ENCODE measurements at regions not wholly inside any gene's neighbourhood (a gene's known extent, or its start where the extent isn't known, plus 50 kb on each side); places are given as distances from the start of the nearest gene placed in this dataset.

GRCh38 chr13:63005625-63006024, 1590.0 kb upstream of the PCDH20 start:
- no peak overlapping the region for H4K12ac ChIP-seq (ENCODE audit: low read depth, low read length)
- no peak overlapping the region for H3K23ac ChIP-seq (ENCODE audit: low read length)
- no peak overlapping the region for H2BK12ac ChIP-seq (ENCODE audit: low read length)
- H3K18ac ChIP-seq (ENCODE audit: low read length), result no peak overlapping the region
- H3K4me1 ChIP-seq (ENCODE audit: control insufficient read depth in 1 of 2, insufficient read depth in 2 of 2, low read length in 2 of 2), result no peaks in the 10 kb centered on the region
- no peak overlapping the region for H3K4ac ChIP-seq (ENCODE audit: low read depth, low read length)
- no peak overlapping the region for H2BK120ac ChIP-seq (ENCODE audit: insufficient read depth, low read length, poor library complexity)
- H2BK5ac ChIP-seq (ENCODE audit: low read depth, low read length, poor library complexity), result no peak overlapping the region
- no peak for DNase-seq
- peaks cover 0 to 2% of the 10 kb centered on the region in 2 experiments for H3K36me3 ChIP-seq (ENCODE audit: control insufficient read depth in 1 of 2, insufficient read depth in 2 of 2, low read length in 2 of 2)
- no peak overlapping the region for H3K14ac ChIP-seq (ENCODE audit: low read length)
- no peak overlapping the region for H3K27ac ChIP-seq (ENCODE audit: low read depth, low read length)
- H4K8ac ChIP-seq (ENCODE audit: low read depth, low read length), result no peak overlapping the region
- H3K9ac ChIP-seq (ENCODE audit: low read length), result no peak overlapping the region
- no peak overlapping the region for H3K4me3 ChIP-seq (ENCODE audit: low read depth, low read length)
- H2AK5ac ChIP-seq (ENCODE audit: low read length), result no peak overlapping the region
- H4K91ac ChIP-seq (ENCODE audit: low read depth, low read length), result no peak overlapping the region
- H3K27me3 ChIP-seq (ENCODE audit: insufficient read depth, low read length), result no peaks in the 10 kb centered on the region
- peaks cover 6% of the 10 kb centered on the region for H3K9me3 ChIP-seq (ENCODE audit: insufficient read depth, low read depth, low read length)
- no peak overlapping the region for H3K4me2 ChIP-seq (ENCODE audit: low read length)
- no peaks in the 10 kb centered on the region for H3K79me2 ChIP-seq (ENCODE audit: control insufficient read depth, insufficient read depth, low read length, poor library complexity)
- no peaks in the 10 kb centered on the region for H3K79me1 ChIP-seq (ENCODE audit: low read length)
- no peak overlapping the region for H2AFZ ChIP-seq (ENCODE audit: insufficient read depth, low read length, poor library complexity)

- Histone ChIP-seq H2AK5ac (ENCODE audit: low read length) (no peak overlapping the region), H4K91ac (ENCODE audit: low read depth, low read length) (no peak overlapping the region), H3K27ac (ENCODE audit: low read depth, low read length) (no peak overlapping the region), H3K27me3 (ENCODE audit: insufficient read depth, low read length) (no peaks in the 10 kb centered on the region), H3K4me3 (ENCODE audit: low read depth, low read length) (no peak overlapping the region), H3K79me1 (ENCODE audit: low read length) (no peaks in the 10 kb centered on the region), H3K23ac (ENCODE audit: low read length) (no peak overlapping the region), H4K8ac (ENCODE audit: low read depth, low read length) (no peak overlapping the region), H2BK120ac (ENCODE audit: insufficient read depth, low read length, poor library complexity) (no peak overlapping the region), H2BK12ac (ENCODE audit: low read length) (no peak overlapping the region), H3K18ac (ENCODE audit: low read length) (no peak overlapping the region), H3K9me3 (ENCODE audit: insufficient read depth, low read depth, low read length) (no peaks in the 10 kb centered on the region), H3K79me2 (ENCODE audit: control insufficient read depth, insufficient read depth, low read length, poor library complexity) (no peaks in the 10 kb centered on the region), H3K9ac (ENCODE audit: low read length) (no peak overlapping the region), H3K4me2 (ENCODE audit: low read length) (no peak overlapping the region), H2BK5ac (ENCODE audit: low read depth, low read length, poor library complexity) (no peak overlapping the region), H3K4ac (ENCODE audit: low read depth, low read length) (no peak overlapping the region), H3K14ac (ENCODE audit: low read length) (no peak overlapping the region), H2AFZ (ENCODE audit: insufficient read depth, low read length, poor library complexity) (no peak overlapping the region), H4K12ac (ENCODE audit: low read depth, low read length) (no peak overlapping the region), H3K36me3 (ENCODE audit: control insufficient read depth in 1 of 2, insufficient read depth in 2 of 2, low read length in 2 of 2) (no peaks in the 10 kb centered on the region), H3K4me1 (ENCODE audit: control insufficient read depth in 1 of 2, insufficient read depth in 2 of 2, low read length in 2 of 2) (peaks cover 0 to 2% of the 10 kb centered on the region in 2 experiments)
- DNase-seq, result no peak
- no CpG with 5 or more reads among the region's 1 CpG for WGBS (ENCODE audit: extremely low coverage, insufficient coverage, insufficient read length)
Observed at GRCh38 chr13:62997696-62998095, 1582.0 kb upstream of the PCDH20 start.

DNA sequence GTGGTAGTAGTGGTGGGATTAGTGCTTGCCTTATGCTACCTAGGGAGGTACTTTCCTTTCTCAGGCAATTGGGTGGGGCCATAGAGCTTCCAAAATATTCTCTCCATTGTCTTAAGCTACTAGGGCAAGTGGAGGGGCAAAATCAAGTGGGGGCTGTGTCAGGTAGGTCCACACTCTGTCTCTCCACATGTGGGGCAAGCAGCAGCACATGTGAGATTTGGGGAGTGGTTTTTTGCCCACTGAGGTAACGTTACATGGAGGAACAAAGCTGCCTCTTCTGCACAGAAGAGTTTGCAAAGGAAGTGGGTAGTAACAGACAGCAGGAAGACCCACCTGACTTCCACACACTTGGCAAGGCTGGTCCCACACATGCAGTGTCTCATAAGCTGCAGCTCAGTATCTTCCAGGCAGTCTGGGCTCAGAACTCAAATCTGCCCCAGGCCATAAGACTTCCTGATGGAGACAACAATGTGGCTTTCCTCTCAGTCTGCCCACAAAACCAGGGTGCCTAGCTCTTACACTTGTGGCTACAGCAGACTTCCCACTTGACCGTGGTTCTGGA, 1581.5 kb upstream of the PCDH20 start:
- Histone ChIP-seq H2AK5ac (ENCODE audit: low read length) (no peak overlapping the region), H3K79me1 (ENCODE audit: low read length) (no peaks in the 10 kb centered on the region), H3K4me1 (ENCODE audit: control insufficient read depth in 1 of 2, insufficient read depth in 2 of 2, low read length in 2 of 2) (peaks cover 0 to 2% of the 10 kb centered on the region in 2 experiments), H3K27ac (ENCODE audit: low read depth, low read length) (no peak overlapping the region), H3K9ac (ENCODE audit: low read length) (no peak overlapping the region), H3K4me3 (ENCODE audit: low read depth, low read length) (no peak overlapping the region), H2BK12ac (ENCODE audit: low read length) (no peak overlapping the region), H3K4me2 (ENCODE audit: low read length) (no peak overlapping the region), H4K8ac (ENCODE audit: low read depth, low read length) (no peak overlapping the region), H4K91ac (ENCODE audit: low read depth, low read length) (no peak overlapping the region), H3K4ac (ENCODE audit: low read depth, low read length) (no peak overlapping the region), H3K14ac (ENCODE audit: low read length) (no peak overlapping the region), H2BK120ac (ENCODE audit: insufficient read depth, low read length, poor library complexity) (no peak overlapping the region), H4K12ac (ENCODE audit: low read depth, low read length) (no peak overlapping the region), H3K36me3 (ENCODE audit: control insufficient read depth in 1 of 2, insufficient read depth in 2 of 2, low read length in 2 of 2) (no peaks in the 10 kb centered on the region), H2AFZ (ENCODE audit: insufficient read depth, low read length, poor library complexity) (no peak overlapping the region), H3K9me3 (ENCODE audit: insufficient read depth, low read depth, low read length) (no peaks in the 10 kb centered on the region), H2BK5ac (ENCODE audit: low read depth, low read length, poor library complexity) (no peak overlapping the region), H3K27me3 (ENCODE audit: insufficient read depth, low read length) (no peaks in the 10 kb centered on the region), H3K23ac (ENCODE audit: low read length) (no peak overlapping the region), H3K18ac (ENCODE audit: low read length) (no peak overlapping the region), H3K79me2 (ENCODE audit: control insufficient read depth, insufficient read depth, low read length, poor library complexity) (no peaks in the 10 kb centered on the region)
- WGBS (ENCODE audit: extremely low coverage, insufficient coverage, insufficient read length), result no CpG with 5 or more reads among the region's 2 CpGs
- DNase-seq, result no peak

DNA sequence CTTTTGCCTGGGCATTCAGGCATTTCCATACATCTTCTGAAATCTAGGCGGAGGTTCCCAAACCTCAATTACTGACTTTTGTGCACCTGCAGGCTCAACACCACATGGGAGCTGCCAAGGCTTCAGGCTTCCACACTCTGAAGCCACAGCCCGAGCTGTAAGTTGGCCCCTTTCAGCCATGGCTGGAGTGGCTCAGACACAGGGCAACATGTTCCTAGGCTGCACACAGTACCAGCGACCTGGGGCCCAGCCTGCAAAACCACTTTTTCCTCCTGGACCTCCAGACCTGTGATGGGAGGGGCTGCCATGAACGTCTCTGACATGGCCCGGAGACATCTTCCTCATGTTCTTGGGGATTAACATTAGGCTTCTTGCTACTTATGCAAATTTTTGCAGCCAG, 1558.2 kb upstream of the PCDH20 start:
- Histone ChIP-seq H3K14ac (ENCODE audit: low read length) (no peak overlapping the region), H3K4me1 (ENCODE audit: control insufficient read depth in 1 of 2, insufficient read depth in 2 of 2, low read length in 2 of 2) (no peaks in the 10 kb centered on the region), H3K23ac (ENCODE audit: low read length) (no peak overlapping the region), H2AK5ac (ENCODE audit: low read length) (no peak overlapping the region), H3K27me3 (ENCODE audit: insufficient read depth, low read length) (no peaks in the 10 kb centered on the region), H3K9me3 (ENCODE audit: insufficient read depth, low read depth, low read length) (no peaks in the 10 kb centered on the region), H3K4ac (ENCODE audit: low read depth, low read length) (no peak overlapping the region), H2BK12ac (ENCODE audit: low read length) (no peak overlapping the region), H3K4me2 (ENCODE audit: low read length) (no peak overlapping the region), H3K9ac (ENCODE audit: low read length) (no peak overlapping the region), H3K4me3 (ENCODE audit: low read depth, low read length) (no peak overlapping the region), H3K18ac (ENCODE audit: low read length) (no peak overlapping the region), H2BK5ac (ENCODE audit: low read depth, low read length, poor library complexity) (no peak overlapping the region), H3K36me3 (ENCODE audit: control insufficient read depth in 1 of 2, insufficient read depth in 2 of 2, low read length in 2 of 2) (no peaks in the 10 kb centered on the region), H4K8ac (ENCODE audit: low read depth, low read length) (no peak overlapping the region), H2AFZ (ENCODE audit: insufficient read depth, low read length, poor library complexity) (no peak overlapping the region), H2BK120ac (ENCODE audit: insufficient read depth, low read length, poor library complexity) (no peak overlapping the region), H3K79me2 (ENCODE audit: control insufficient read depth, insufficient read depth, low read length, poor library complexity) (no peaks in the 10 kb centered on the region), H3K27ac (ENCODE audit: low read depth, low read length) (no peak overlapping the region), H3K79me1 (ENCODE audit: low read length) (no peaks in the 10 kb centered on the region), H4K91ac (ENCODE audit: low read depth, low read length) (no peak overlapping the region), H4K12ac (ENCODE audit: low read depth, low read length) (no peak overlapping the region)
- no peak for DNase-seq
- no CpG with 5 or more reads among the region's 5 CpGs for WGBS (ENCODE audit: extremely low coverage, insufficient coverage, insufficient read length)
